ENCODE measurements at regions not wholly inside any gene's neighbourhood (a gene's known extent, or its start where the extent isn't known, plus 50 kb on each side); places are given as distances from the start of the nearest gene placed in this dataset.
"Not testable (repeated sequence)": the region's sequence is repeated elsewhere in the genome, so short reads cannot be mapped to it uniquely, and the experiment has no call there.

- POLR2A ChIA-PET: no interaction called here
- no peak for TF ChIP-seq CTCF (IDR thresholded peaks at IDR 0.05)
- H3K27me3 Mint-ChIP-seq: no peaks in the 10 kb centered on the region
- H3K4me3 Mint-ChIP-seq: no peak overlapping the region
- intact Hi-C loops (cut with micrococcal nuclease): no loop called here
- DNase-seq (no peak), ATAC-seq (no peak)
- peaks cover 21% of the 10 kb centered on the region for H3K9me3 Mint-ChIP-seq
- no peak overlapping the region for H3K27ac Mint-ChIP-seq
- H3K4me1 Mint-ChIP-seq (ENCODE audit: low read depth): no peaks in the 10 kb centered on the region
- no peaks in the 10 kb centered on the region for H3K36me3 Mint-ChIP-seq (ENCODE audit: low read depth)
- CTCF ChIA-PET: no interaction called here
These were observed 263.3 kb upstream of the VSTM2A start for GRCh38 chr7:54278847-54279246.

- no peak for DNase-seq
- Mint-ChIP-seq H3K36me3 (ENCODE audit: low read depth) (no peaks in the 10 kb centered on the region), H3K27ac (no peak overlapping the region), H3K27me3 (no peaks in the 10 kb centered on the region), H3K4me3 (no peak overlapping the region), H3K4me1 (ENCODE audit: low read depth) (no peaks in the 10 kb centered on the region), H3K9me3 (peaks cover 26% of the 10 kb centered on the region)
- no peak for TF ChIP-seq CTCF (IDR thresholded peaks at IDR 0.05)
- intact Hi-C loops (cut with micrococcal nuclease): no loop called here
- ATAC-seq: no peak
- ChIA-PET CTCF (no interaction called here), POLR2A (no interaction called here)
These were observed 249.8 kb upstream of the VSTM2A start for GRCh38 chr7:54292171-54292925.

- CTCF ChIA-PET: no interaction called here
These were observed 242.7 kb upstream of the VSTM2A start for GRCh38 chr7:54299426-54299825.

GRCh38 chr7:54315955-54316354, 226.2 kb upstream of the VSTM2A start:
- intact Hi-C loops (cut with micrococcal nuclease); H3K9me3 Mint-ChIP-seq; H3K4me3 Mint-ChIP-seq; H3K27me3 Mint-ChIP-seq; CTCF ChIA-PET; ATAC-seq; DNase-seq; H3K4me1 Mint-ChIP-seq (ENCODE audit: low read depth); H3K36me3 Mint-ChIP-seq (ENCODE audit: low read depth); H3K27ac Mint-ChIP-seq; POLR2A ChIA-PET: not testable (repeated sequence)

More at GRCh38 chr7:54299426-54299825, 242.7 kb upstream of the VSTM2A start:
- H3K4me3 Mint-ChIP-seq: no peak overlapping the region
- no peak overlapping the region for H3K27ac Mint-ChIP-seq
- no peaks in the 10 kb centered on the region for H3K4me1 Mint-ChIP-seq (ENCODE audit: low read depth)
- H3K36me3 Mint-ChIP-seq (ENCODE audit: low read depth): no peaks in the 10 kb centered on the region
- H3K27me3 Mint-ChIP-seq: no peaks in the 10 kb centered on the region
- POLR2A ChIA-PET: no interaction called here
- ATAC-seq: no peak
- peaks cover 16% of the 10 kb centered on the region for H3K9me3 Mint-ChIP-seq
- no peak for DNase-seq
- TF ChIP-seq CTCF (IDR thresholded peaks at IDR 0.05): no peak
- intact Hi-C loops (cut with micrococcal nuclease): no loop called here

GRCh38 chr7:54326592-54327167, 215.5 kb upstream of the VSTM2A start:
- DNase-seq (no peak), ATAC-seq (no peak)
- Mint-ChIP-seq H3K9me3 (peaks cover 3% of the 10 kb centered on the region), H3K4me1 (ENCODE audit: low read depth) (no peaks in the 10 kb centered on the region), H3K36me3 (ENCODE audit: low read depth) (no peaks in the 10 kb centered on the region), H3K27me3 (no peaks in the 10 kb centered on the region), H3K4me3 (no peak overlapping the region), H3K27ac (no peak overlapping the region)
- TF ChIP-seq CTCF (IDR thresholded peaks at IDR 0.05): no peak
- ChIA-PET CTCF (no interaction called here), POLR2A (interaction anchor here (0.7 kb wide), 1 partner anchor 60 kb away, joined by 3 read pairs; no protein-coding TSS in a partner anchor)
- intact Hi-C loops (cut with micrococcal nuclease): no loop called here

Measured in activated CD8-positive, alpha-beta T cell treated with anti-CD3 and anti-CD28 coated beads for 36 hours (primary cell).